ENCODE measurements at regions not wholly inside any gene's neighbourhood (a gene's known extent, or its start where the extent isn't known, plus 50 kb on each side); places are given as distances from the start of the nearest gene placed in this dataset.
A peak's percentile ranks its signal among the peaks of the same experiment; 100 is the strongest.

- peak; percentile 49 for DNase-seq (ENCODE audit: low read depth, low spot score)
Observed at GRCh38 chr15:45948181-45948621, 313.4 kb downstream of the SQOR start.

DNA sequence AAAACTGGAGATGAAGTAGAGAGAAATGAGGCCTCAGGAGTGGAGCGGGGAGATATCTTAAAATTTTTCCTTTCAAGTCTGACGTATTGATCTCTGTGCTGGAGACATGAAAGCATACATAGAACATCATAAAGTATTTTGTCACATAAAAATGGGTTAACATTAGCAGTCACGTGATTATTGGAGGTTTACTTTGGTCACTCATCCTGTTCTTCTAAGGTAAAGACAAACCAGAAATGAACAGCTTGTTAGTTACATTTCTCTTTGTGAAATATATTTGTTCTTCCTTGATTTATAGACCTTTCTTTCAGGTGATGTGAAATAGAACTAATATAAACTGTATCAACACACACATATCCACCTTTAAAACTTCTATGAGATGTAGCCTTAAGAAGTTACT lies 324.1 kb downstream of the SQOR start:
- no peak for DNase-seq (ENCODE audit: low read depth, low spot score)

DNA sequence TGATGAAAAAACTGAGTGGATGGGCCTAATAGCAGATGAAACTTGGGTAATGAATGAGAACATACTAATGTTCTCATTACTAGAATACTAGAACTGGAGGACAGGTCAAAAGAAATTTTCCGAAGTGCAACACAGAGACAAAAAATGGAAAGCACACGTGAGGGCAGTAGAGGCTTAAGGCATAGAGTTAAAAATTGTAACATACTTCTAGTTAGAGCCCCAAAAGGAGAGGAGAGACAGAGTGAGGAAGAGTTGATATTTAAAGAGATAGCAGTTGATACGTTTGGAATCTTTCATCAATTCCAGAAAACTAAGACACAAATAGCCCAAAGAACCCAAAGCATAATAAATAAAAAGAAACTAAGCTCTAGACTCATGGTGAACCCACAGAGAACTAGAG lies 327.9 kb downstream of the SQOR start:
- no peak for DNase-seq (ENCODE audit: low read depth, low spot score)

GRCh38 chr15:45970542-45970941 lies 335.7 kb downstream of the SQOR start:
- no peak for DNase-seq (ENCODE audit: low read depth, low spot score)

DNA sequence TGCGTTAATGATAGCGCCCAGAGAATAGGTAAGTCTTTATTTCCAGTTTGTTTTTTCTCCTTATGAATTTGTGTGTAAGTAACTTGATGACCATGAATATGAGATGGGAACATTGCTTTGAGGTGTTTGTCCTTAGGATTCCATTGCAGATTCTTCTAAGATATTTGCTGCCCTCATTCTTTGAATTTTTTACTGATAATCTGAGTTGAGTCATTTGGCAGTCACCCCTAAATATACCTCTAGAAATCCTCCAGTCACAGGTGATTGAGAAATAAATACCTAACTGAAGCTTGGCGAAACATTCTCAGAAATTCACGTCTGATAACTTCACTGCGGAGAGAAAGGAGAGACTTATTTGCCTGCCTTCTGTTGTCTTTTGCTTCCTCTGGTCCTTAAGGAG lies 345.5 kb downstream of the SQOR start:
- no peak for DNase-seq (ENCODE audit: low read depth, low spot score)

DNA sequence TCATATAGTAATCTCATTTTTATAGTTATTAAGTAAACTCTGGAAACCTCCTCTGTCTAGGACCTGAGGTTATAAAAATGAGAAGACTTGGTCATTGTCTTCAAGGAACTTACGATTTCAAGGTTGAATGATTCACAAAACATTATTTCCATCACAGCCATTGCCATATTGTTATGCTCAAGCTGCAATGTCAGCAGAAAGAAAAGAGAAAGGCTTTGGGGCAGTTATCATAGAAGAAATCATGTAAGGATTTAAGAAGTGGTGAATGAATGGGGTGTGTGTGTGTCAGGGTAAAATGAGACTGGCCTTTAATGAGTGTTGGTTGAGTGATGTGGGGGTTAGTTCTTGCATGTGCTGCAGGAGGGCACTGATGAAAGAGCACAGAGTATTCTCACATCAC lies 346.8 kb downstream of the SQOR start:
- no peak for DNase-seq (ENCODE audit: low read depth, low spot score)

DNA sequence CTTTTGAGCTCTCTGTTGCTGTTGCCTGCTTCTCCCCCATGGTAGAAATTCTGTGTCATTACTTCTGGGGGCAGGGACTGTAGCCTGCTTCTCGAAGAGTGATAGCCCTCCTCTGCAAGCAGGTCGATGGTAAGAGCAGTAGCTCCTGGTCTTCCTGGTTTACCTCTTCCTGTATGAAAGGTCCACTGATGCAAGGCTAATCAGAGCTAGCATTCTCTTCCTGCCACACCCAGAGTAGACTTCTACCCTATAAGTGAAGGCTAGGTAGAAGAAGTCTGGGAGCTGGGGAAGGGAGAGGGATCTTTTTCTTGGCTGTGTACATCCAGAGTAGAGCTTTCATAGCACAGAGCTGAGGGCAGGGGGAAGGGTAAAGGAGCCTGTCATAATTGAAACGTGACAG lies 357.0 kb downstream of the SQOR start:
- no peak for DNase-seq (ENCODE audit: low read depth, low spot score)

- DNase-seq (ENCODE audit: low read depth, low spot score), result no peak
Observed at GRCh38 chr15:45993072-45993471, 358.2 kb downstream of the SQOR start.

DNA sequence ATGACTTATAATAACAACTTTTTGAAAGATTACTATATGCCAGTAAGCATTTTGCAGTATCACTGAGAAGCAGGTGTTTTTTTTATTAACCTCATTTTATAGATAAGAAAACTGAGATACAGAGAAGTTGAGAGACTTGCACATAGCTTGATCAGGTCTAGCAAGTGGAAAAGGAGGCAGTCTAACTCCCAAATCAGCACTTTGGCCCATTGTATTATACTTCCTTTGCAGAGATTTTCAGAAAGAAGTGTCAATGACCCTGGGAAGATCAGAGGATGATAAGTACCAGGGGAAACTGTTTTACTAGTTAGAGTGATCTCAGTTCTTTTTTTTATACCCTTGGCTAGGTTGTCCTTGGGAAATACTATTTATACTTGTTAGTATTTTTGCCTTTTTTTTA lies 358.7 kb downstream of the SQOR start:
- no peak for DNase-seq (ENCODE audit: low read depth, low spot score)

GRCh38 chr15:45995800-45996199 lies 361.0 kb downstream of the SQOR start:
- no peak for DNase-seq (ENCODE audit: low read depth, low spot score)

DNA sequence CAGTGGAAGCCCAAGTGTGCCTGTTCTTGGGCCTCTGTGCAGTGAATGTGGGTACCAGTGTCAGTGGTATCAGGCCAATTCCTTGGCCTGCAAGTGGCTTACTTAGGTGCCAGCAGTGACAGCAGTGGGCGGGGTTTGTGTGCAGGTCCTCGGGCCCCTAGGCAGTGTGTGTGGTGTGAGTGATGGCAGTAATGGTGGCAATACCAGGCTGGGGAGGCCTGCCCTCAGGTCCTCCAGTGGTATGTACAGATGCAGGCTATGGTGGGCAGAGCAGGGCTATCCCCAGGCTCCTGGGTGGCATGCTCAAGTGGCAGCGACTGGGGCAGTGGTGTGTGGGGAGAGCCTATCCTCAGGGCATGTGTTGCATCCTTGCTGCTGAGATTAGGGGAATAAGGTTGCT lies 379.7 kb downstream of the SQOR start:
- no peak for DNase-seq (ENCODE audit: low read depth, low spot score)

DNA sequence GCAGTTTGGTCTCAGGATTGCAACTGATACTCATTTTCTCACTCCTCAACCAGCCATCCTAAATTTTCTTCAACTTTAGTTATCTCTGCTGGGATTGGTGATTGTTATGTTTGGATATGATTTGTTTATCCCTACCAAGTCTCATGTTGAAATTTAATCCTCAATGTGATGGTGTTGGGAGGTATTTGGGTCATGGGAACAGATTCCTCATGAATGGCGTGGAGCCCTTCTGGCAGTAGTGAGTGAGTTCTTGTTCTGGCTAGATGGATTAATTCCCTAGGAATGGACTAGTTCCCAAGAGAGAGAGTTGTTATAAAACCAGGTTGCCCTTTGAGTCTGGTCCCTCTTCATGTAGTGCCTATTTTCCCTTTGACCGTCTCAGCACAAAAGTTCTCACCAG lies 399.9 kb downstream of the SQOR start:
- no peak for DNase-seq (ENCODE audit: low read depth, low spot score)

GRCh38 chr15:46039703-46040102 lies 404.9 kb downstream of the SQOR start:
- no peak for DNase-seq (ENCODE audit: low read depth, low spot score)

- DNase-seq (ENCODE audit: low read depth, low spot score), result no peak
Observed at GRCh38 chr15:46041905-46042304, 407.1 kb downstream of the SQOR start.

GRCh38 chr15:46059921-46060594 lies 425.2 kb downstream of the SQOR start:
- DNase-seq (ENCODE audit: low read depth, low spot score), result no peak

- no peak for DNase-seq (ENCODE audit: low read depth, low spot score)
Observed at GRCh38 chr15:46061002-46061401, 426.2 kb downstream of the SQOR start.

- no peak for DNase-seq (ENCODE audit: low read depth, low spot score)
Observed at GRCh38 chr15:46077220-46077619, 442.4 kb downstream of the SQOR start.

DNA sequence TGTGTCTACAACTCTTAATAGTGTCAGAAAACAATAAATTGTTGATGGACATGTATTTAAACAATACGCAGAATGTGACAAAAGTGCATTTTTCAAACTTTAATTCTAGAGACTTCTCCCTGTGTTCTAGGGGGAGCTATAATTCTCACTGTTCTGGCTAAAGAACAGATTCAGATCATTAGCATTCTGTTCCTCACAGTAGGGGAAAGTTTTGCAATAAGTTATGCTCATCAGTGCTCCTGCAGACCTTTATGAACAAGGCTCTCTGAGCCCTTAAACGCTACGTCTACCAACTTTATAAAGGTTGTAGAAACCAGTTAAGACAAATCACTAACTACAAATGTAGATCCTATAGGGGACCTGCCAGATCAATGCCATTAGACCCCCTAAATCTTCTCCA lies 444.2 kb downstream of the SQOR start:
- DNase-seq (ENCODE audit: low read depth, low spot score), result no peak

GRCh38 chr15:46080016-46080415 lies 445.2 kb downstream of the SQOR start:
- DNase-seq (ENCODE audit: low read depth, low spot score), result peak; percentile 64

- DNase-seq (ENCODE audit: low read depth, low spot score), result no peak
Observed at GRCh38 chr15:46088486-46089445, 453.9 kb downstream of the SQOR start.

- DNase-seq (ENCODE audit: low read depth, low spot score), result no peak
Observed at GRCh38 chr15:46089467-46089935, 454.7 kb downstream of the SQOR start.

- peak; percentile 25 for DNase-seq (ENCODE audit: low read depth, low spot score)
Observed at GRCh38 chr15:46091860-46092450, 457.1 kb downstream of the SQOR start.

All from ELF-1 (cell line).